GM10248 (cell line): ENCODE measurements at regions not wholly inside any gene's neighbourhood (a gene's known extent, or its start where the extent isn't known, plus 50 kb on each side); places are given as distances from the start of the nearest gene placed in this dataset.
"Not testable (repeated sequence)": the region's sequence is repeated elsewhere in the genome, so short reads cannot be mapped to it uniquely, and the experiment has no call there.

ENCODE experiments used
- CTCF ChIA-PET: fragments of 300-600 bp; sonication (Branson Sonifier 250); formaldehyde crosslinking; extraction: SDS; loops from one replicate; lab custom pipeline; 2021; ENCODE audit warnings: antibody characterized with exemption; lab: Yijun Ruan, JAX
- POLR2A ChIA-PET: fragments of 350-650 bp; sonication (Branson Sonifier 250); formaldehyde crosslinking; extraction: SDS; loops from one replicate; lab custom pipeline; 2020; ENCODE audit warnings: antibody characterized with exemption; lab: Yijun Ruan, JAX
- DNase-seq: peaks from one replicate; pipeline ENCODE4 v3.0.0; 2012; ENCODE audit errors: extremely low spot score
- TF ChIP-seq, protein P1 (sequence below): IDR thresholded peaks from 2 replicates; pipeline ENCODE4 v1.5.1; 2012; ENCODE audit warnings: mild to moderate bottlenecking, low read depth; ENCODE audit errors: extremely low read depth, missing control alignments, control extremely low read depth

DNA sequence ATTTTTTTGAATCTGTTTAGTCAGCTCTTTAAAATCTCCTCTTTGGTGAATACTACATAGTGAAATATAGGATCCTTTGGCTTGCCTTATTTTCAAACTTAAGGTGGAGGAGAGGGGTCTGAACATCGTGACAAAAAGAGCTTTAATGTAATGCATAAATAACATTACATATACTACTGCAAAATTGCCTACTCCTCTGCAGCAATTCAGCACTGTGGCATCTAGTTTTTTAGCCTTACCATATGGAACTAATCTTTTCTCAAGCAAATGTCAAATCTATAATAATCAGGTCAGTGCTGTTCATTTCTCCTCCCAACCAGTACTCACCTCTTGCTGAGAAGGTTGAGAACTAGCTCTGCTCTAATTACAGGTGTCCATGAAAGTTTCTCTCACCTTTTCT, 394.0 kb upstream of the CDIN1 start:
- DNase-seq = no peak
- ChIA-PET CTCF (no interaction called here), POLR2A (no interaction called here)
- TF ChIP-seq, protein P1, sequence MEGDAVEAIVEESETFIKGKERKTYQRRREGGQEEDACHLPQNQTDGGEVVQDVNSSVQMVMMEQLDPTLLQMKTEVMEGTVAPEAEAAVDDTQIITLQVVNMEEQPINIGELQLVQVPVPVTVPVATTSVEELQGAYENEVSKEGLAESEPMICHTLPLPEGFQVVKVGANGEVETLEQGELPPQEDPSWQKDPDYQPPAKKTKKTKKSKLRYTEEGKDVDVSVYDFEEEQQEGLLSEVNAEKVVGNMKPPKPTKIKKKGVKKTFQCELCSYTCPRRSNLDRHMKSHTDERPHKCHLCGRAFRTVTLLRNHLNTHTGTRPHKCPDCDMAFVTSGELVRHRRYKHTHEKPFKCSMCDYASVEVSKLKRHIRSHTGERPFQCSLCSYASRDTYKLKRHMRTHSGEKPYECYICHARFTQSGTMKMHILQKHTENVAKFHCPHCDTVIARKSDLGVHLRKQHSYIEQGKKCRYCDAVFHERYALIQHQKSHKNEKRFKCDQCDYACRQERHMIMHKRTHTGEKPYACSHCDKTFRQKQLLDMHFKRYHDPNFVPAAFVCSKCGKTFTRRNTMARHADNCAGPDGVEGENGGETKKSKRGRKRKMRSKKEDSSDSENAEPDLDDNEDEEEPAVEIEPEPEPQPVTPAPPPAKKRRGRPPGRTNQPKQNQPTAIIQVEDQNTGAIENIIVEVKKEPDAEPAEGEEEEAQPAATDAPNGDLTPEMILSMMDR = no peak

DNA sequence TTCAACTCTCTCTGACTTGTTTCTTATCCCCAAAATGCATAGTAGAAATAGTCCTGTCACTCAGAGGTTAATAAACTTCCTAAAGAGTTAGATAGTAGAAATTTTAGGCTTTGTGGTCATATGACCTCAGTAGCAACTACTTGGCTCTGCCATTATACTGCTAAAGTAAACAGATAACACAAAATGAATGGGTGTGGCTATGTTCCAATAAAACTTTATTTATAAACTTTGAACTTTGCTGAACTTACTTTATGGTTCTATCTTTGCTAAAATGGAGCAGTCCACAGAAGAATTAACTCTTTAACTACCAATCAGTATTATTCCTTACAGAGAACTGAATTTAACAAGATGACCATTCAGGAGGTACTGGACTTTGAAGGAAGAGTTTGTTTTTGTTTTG, 393.6 kb upstream of the CDIN1 start:
- TF ChIP-seq, protein P1 = no peak
- no peak for DNase-seq
- CTCF ChIA-PET = no interaction called here
- POLR2A ChIA-PET = no interaction called here

GRCh38 chr15:36186376-36186775, 393.1 kb upstream of the CDIN1 start:
- TF ChIP-seq, protein P1 = no peak
- DNase-seq = no peak
- ChIA-PET POLR2A (no interaction called here), CTCF (no interaction called here)

- ChIA-PET POLR2A (no interaction called here), CTCF (no interaction called here)
- TF ChIP-seq, protein P1 = no peak
- DNase-seq = no peak
Observed at GRCh38 chr15:36191459-36191858, 388.0 kb upstream of the CDIN1 start.

- CTCF ChIA-PET, POLR2A ChIA-PET, DNase-seq: not testable (repeated sequence)
Observed at GRCh38 chr15:36195361-36196007, 383.9 kb upstream of the CDIN1 start.

DNA sequence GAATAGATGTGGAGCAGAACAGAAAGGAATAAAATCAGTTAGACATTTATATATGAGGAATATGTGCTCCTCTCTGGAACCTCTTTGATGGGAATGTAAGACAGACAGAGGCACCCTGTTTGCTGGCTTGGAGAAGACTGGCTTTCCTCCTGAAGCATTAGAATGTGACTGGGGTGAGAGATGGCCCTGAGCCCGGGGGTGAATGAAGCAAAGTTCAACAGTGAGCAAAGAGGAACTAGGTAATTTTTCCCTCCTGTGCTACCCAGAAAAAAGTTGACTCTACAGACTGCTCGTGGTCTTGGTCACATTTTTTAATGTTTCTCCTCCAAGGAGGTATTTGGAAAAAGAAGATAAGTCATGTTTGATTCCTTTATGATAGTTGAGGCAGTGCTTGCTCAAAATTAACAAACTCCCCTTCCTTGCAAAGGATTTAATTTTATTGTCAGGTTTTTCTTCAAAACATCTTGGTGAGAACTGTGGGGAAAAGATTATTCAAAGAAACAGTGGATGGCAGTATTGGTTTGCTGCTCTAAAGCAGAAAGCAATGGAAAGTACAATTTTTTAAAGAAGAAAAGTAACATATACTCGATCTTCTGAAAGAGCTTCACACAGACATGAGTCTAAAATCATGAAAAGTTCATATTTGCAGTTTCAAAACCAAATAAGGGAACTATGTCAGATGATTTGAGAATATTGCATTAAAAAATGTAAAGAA, 370.4 kb upstream of the CDIN1 start:
- ChIA-PET POLR2A (no interaction called here), CTCF (no interaction called here)
- TF ChIP-seq, protein P1 = no peak
- DNase-seq = no peak

- DNase-seq = no peak
- ChIA-PET CTCF (no interaction called here), POLR2A (no interaction called here)
- TF ChIP-seq, protein P1 = no peak
Observed at GRCh38 chr15:36210426-36210825, 369.0 kb upstream of the CDIN1 start.
